ENCODE measurements at regions not wholly inside any gene's neighbourhood (a gene's known extent, or its start where the extent isn't known, plus 50 kb on each side); places are given as distances from the start of the nearest gene placed in this dataset.

DNA sequence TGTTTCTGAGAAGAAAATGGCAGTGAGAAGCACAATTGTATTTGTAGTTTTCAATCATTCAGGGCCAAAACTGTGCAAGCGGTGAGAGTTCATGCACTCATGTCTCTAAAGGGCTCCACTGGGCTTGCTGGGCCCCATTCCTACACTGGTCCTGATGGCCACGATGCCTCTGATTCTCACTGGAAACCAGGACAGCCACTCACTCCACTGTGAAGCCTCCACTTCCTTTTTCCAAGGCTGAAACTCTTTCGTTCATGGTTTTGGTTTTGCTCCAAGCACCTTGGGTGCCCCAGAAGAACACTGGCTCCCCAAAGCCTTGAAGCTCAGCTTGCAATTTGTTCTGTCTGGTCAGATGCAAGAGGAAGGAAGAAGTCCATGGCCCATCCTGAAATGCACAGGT is 390.0 kb upstream of the MKI67 start:
- TF ChIP-seq, protein P1, sequence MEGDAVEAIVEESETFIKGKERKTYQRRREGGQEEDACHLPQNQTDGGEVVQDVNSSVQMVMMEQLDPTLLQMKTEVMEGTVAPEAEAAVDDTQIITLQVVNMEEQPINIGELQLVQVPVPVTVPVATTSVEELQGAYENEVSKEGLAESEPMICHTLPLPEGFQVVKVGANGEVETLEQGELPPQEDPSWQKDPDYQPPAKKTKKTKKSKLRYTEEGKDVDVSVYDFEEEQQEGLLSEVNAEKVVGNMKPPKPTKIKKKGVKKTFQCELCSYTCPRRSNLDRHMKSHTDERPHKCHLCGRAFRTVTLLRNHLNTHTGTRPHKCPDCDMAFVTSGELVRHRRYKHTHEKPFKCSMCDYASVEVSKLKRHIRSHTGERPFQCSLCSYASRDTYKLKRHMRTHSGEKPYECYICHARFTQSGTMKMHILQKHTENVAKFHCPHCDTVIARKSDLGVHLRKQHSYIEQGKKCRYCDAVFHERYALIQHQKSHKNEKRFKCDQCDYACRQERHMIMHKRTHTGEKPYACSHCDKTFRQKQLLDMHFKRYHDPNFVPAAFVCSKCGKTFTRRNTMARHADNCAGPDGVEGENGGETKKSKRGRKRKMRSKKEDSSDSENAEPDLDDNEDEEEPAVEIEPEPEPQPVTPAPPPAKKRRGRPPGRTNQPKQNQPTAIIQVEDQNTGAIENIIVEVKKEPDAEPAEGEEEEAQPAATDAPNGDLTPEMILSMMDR (IDR thresholded peaks at IDR 0.05; ENCODE audit: low read depth, low read length): no peak
- no peak overlapping the region for H3K4me3 ChIP-seq (replicated peaks in 1 of 2; ENCODE audit: low read depth in 2 of 2, low read length in 2 of 2)
- DNase-seq (ENCODE audit: low read depth in 2 of 2): no peak

DNA sequence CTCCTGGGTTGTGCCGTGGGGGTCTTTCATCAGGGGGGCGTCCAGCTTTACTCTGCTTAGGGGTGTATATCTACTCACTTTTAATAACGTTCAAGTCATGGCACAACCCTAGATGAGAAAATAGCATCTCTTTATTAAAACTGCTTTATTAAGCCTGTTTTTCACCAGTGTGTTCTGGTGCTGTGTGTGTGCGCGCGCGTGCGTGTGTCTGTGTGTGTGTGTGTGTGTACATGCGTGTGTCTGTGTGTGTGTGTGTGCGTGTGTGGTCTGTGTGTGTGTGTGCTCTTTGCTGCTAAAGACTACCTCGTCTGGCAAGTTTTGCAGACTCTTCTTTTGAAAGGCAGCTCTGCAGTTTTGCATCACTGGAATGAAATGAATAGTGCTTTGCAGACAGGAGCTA is 390.9 kb upstream of the MKI67 start:
- no peak overlapping the region for H3K4me3 ChIP-seq (replicated peaks in 1 of 2; ENCODE audit: low read depth in 2 of 2, low read length in 2 of 2)
- TF ChIP-seq, protein P1 (IDR thresholded peaks at IDR 0.05; ENCODE audit: low read depth, low read length): no peak
- no peak for DNase-seq (ENCODE audit: low read depth in 2 of 2)

DNA sequence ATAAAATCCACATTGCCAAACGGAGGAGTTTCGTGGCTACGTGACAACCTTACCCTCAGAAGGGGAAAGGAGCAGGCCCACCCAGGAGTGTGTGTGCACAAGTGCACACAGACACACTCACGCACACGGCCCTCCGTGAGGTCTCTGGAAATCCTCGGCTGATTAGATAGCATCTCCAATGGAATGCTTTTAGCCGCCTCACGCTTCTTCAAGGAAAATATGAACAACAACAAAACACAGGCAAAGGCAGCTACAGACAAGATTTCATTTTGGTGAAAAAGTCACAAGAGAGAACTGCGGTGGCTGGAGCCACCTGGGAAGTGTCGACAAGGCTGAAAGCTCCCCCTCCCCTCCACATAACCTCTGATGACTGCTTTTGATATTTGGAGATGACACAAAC is 391.8 kb upstream of the MKI67 start:
- TF ChIP-seq, protein P1 (IDR thresholded peaks at IDR 0.05; ENCODE audit: low read depth, low read length): no peak
- no peak for DNase-seq (ENCODE audit: low read depth in 2 of 2)

DNA sequence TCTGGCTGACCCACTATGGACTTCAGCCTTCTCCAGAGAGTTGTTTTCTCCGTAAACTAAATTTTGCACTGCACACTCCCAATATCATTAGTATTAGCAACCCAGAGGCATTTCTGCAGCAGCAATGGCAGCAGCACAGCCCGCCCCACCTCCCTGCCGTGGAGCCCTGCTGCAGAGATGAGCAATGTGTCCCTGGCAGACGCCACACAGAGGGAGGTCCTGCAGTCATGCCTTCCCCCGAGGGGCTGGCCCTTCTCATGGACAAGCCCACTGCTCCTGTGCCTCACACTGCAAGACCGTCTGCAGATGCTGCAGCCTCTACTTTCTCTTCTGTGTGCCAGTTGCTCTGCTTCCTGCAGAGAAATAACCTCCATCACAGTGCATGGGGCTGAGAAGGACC is 393.4 kb upstream of the MKI67 start:
- no peak for DNase-seq (ENCODE audit: low read depth in 2 of 2)
- TF ChIP-seq, protein P1 (IDR thresholded peaks at IDR 0.05; ENCODE audit: low read depth, low read length): no peak
- no peak overlapping the region for H3K4me3 ChIP-seq (replicated peaks in 1 of 2; ENCODE audit: low read depth in 2 of 2, low read length in 2 of 2)

More for the DNA sequence above, 391.8 kb upstream of the MKI67 start:
- no peak overlapping the region for H3K4me3 ChIP-seq (replicated peaks in 1 of 2; ENCODE audit: low read depth in 2 of 2, low read length in 2 of 2)

DNA sequence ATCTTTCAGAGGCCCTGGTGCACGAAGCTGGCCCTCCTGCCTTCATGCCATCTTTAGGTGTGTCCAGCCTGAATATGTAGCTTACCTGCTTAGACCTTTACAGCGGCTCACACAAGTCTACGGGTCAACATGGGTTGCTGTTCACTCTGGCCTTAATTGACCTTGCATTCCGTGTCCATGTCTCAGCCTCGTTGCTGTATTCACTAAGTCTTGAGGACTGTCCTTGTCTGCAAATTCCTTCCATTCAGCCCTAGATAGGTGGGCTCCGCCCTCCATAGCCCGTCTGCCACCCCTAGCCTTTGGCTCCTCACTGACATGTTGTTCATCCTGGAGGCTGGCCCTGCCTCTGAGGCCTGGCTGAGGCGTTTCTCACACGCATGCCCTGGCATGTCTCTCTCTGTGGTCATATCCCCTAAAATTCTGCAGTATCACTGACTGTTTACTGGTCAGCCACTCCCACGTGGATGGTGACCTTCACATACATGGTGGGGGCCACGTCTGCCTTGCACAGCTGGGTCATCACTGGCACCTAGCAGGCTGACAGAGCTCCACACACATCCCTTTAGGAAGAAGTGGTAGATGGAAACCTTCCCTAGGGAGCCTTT is 394.1 kb upstream of the MKI67 start:
- DNase-seq (ENCODE audit: low read depth in 2 of 2): no peak
- no peak overlapping the region for H3K4me3 ChIP-seq (replicated peaks in 1 of 2; ENCODE audit: low read depth in 2 of 2, low read length in 2 of 2)
- TF ChIP-seq, protein P1 (IDR thresholded peaks at IDR 0.05; ENCODE audit: low read depth, low read length): no peak

DNA sequence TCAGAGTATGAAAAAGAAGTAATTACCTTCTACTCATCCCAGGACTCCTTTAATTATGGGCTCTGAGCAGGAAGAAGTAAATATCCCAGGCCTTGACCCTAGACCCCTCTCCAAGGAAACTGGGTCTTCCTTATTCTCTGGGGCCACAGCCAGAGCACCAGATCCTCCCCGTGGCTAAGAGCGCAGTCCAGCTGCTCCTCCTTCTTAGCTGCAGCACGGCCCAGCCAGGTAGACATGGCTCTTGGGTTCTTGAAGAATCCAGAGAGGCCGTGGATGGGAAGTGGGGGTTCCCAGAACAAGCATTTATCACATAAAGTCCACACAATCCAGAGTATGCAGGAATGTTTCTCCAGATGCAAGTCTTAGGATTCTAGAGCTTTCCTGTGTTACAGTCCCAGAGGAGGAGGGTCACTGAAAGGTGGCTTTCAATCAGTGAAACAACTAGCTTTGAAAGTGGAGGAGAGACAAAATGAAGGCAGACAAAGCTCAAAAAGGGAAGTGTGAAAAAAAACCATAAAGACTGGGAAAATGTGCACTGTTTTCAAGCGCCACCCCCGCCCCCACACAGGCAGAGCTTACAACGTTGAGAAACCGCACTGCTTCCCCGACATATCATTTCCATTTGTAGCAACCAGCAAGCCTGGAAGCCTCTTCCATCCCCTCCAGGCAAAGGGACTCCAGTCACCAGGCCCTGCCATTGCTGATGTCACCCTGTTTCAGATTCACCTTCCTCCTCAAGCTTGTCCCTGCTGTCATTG is 396.5 kb upstream of the MKI67 start:
- no peak overlapping the region for H3K4me3 ChIP-seq (replicated peaks in 1 of 2; ENCODE audit: low read depth in 2 of 2, low read length in 2 of 2)
- TF ChIP-seq, protein P1 (IDR thresholded peaks at IDR 0.05; ENCODE audit: low read depth, low read length): no peak

More for the DNA sequence above, 396.5 kb upstream of the MKI67 start:
- DNase-seq (ENCODE audit: low read depth in 2 of 2): no peak
